Fibroblast of the aortic adventitia (primary cell): ENCODE measurements at regions not wholly inside any gene's neighbourhood (a gene's known extent, or its start where the extent isn't known, plus 50 kb on each side); places are given as distances from the start of the nearest gene placed in this dataset.

Experiments
- DNase-seq: peaks from one replicate; pipeline ENCODE4 v3.0.0-alpha.2; 2010; ENCODE audit warnings: low read depth
- H3K4me3 ChIP-seq: 2 replicates; pipeline ENCODE4 v1.5.1; 2011; ENCODE audit warnings: low read depth, mild to moderate bottlenecking, control low read depth, low read length, moderate library complexity
- CTCF ChIP-seq: IDR thresholded peaks from 2 replicates; pipeline ENCODE4 v1.5.1; 2011; ENCODE audit warnings: mild to moderate bottlenecking, low read length, control low read depth, inconsistent platforms; ENCODE audit not compliant: insufficient read depth

GRCh38 chr9:109950710-109951443, 170.9 kb downstream of the PALM2AKAP2 start:
- no peak for TF ChIP-seq CTCF
- no peak overlapping the region for H3K4me3 ChIP-seq
- no peak for DNase-seq

- H3K4me3 ChIP-seq = no peak overlapping the region
- no peak for TF ChIP-seq CTCF
- no peak for DNase-seq
These were observed 173.3 kb downstream of the PALM2AKAP2 start for GRCh38 chr9:109953300-109953699.

- H3K4me3 ChIP-seq = no peak overlapping the region
- no peak for TF ChIP-seq CTCF
- no peak for DNase-seq
These were observed 174.0 kb downstream of the PALM2AKAP2 start for GRCh38 chr9:109953813-109954497.

GRCh38 chr9:109956717-109957440, 176.9 kb downstream of the PALM2AKAP2 start:
- H3K4me3 ChIP-seq = no peak overlapping the region
- no peak for TF ChIP-seq CTCF
- DNase-seq = peak; percentile 46

- no peak for TF ChIP-seq CTCF
- no peak overlapping the region for H3K4me3 ChIP-seq
- DNase-seq = no peak
These were observed 179.7 kb downstream of the PALM2AKAP2 start for GRCh38 chr9:109959679-109960078.

GRCh38 chr9:109961626-109962025, 181.6 kb downstream of the PALM2AKAP2 start:
- H3K4me3 ChIP-seq = no peak overlapping the region
- DNase-seq = no peak
- no peak for TF ChIP-seq CTCF
